Fibroblast of lung (primary cell): ENCODE measurements at regions not wholly inside any gene's neighbourhood (a gene's known extent, or its start where the extent isn't known, plus 50 kb on each side); places are given as distances from the start of the nearest gene placed in this dataset.

Source experiments
- DNase-seq, 2 donors: peaks; one replicate each; pipeline versions ENCODE4 v3.0.0 to v3.0.0-alpha.2; 2010; ENCODE audit warnings: low read depth in 2 of 2
- H2AFZ ChIP-seq: 2 replicates; pipeline ENCODE4 v1.5.1; 2012; ENCODE audit warnings: low read length, control low read depth, inconsistent platforms
- H3K27ac ChIP-seq: 2 replicates; pipeline ENCODE4 v1.5.1; 2011; ENCODE audit warnings: low read length, control low read depth; ENCODE audit not compliant: insufficient read depth
- H3K27me3 ChIP-seq: 2 replicates; pipeline ENCODE4 v1.5.1; 2011; ENCODE audit warnings: mild to moderate bottlenecking, low read length; ENCODE audit not compliant: control insufficient read depth, insufficient read depth
- H3K36me3 ChIP-seq: 2 replicates; pipeline ENCODE4 v1.5.1; 2011; ENCODE audit warnings: low read length; ENCODE audit not compliant: control insufficient read depth, insufficient read depth
- H3K4me1 ChIP-seq: 2 replicates; pipeline ENCODE4 v1.5.1; 2011; ENCODE audit warnings: low read length; ENCODE audit not compliant: control insufficient read depth, insufficient read depth; ENCODE audit errors: extremely low read depth
- H3K4me2 ChIP-seq: 2 replicates; pipeline ENCODE4 v1.5.1; 2011; ENCODE audit warnings: low read length, control low read depth; ENCODE audit not compliant: insufficient read depth; ENCODE audit errors: extremely low read depth
- H3K4me3 ChIP-seq, 4 experiments: fragments of 200-600 bp in 1 of 4; sonication (generic) in 1 of 4; replicated peaks in 1 of 4; 2 replicates each; pipeline ENCODE4 v1.5.1; 2011 to 2016; ENCODE audit warnings: low read length in 4 of 4, low read depth in 3 of 4, mild to moderate bottlenecking in 3 of 4, control low read depth in 2 of 4, inconsistent platforms in 1 of 4, mixed read lengths in 1 of 4; ENCODE audit not compliant: insufficient read depth in 1 of 4; ENCODE audit errors: control extremely low read depth in 1 of 4
- H3K79me2 ChIP-seq: 2 replicates; pipeline ENCODE4 v1.5.1; 2012; ENCODE audit warnings: mild to moderate bottlenecking, low read length, inconsistent platforms; ENCODE audit not compliant: control insufficient read depth, insufficient read depth
- H3K9ac ChIP-seq: 2 replicates; pipeline ENCODE4 v1.5.1; 2011; ENCODE audit warnings: mild to moderate bottlenecking, low read length, control low read depth; ENCODE audit not compliant: insufficient read depth
- H3K9me3 ChIP-seq: 2 replicates; pipeline ENCODE4 v1.5.1; 2012; ENCODE audit warnings: low read depth, low read length; ENCODE audit not compliant: control insufficient read depth, insufficient read depth
- H4K20me1 ChIP-seq: 2 replicates; pipeline ENCODE4 v1.5.1; 2011; ENCODE audit warnings: low read length; ENCODE audit not compliant: control insufficient read depth, insufficient read depth; ENCODE audit errors: extremely low read depth
- EZH2 ChIP-seq: IDR thresholded peaks from 2 replicates; pipeline ENCODE4 v1.5.1; 2012; ENCODE audit warnings: low read length, control low read depth, mild to moderate bottlenecking; ENCODE audit errors: missing control alignments
- TF ChIP-seq, protein P1 (sequence below), 2 donors: IDR thresholded peaks in 1 of 2; conservative IDR thresholded peaks in 1 of 2; 1 replicate in 1 of 2; 2 replicates in 1 of 2; pipeline ENCODE4 v1.5.1; 2011 to 2012; ENCODE audit warnings: low read length in 2 of 2, control low read depth in 1 of 2, inconsistent platforms in 1 of 2, low read depth in 1 of 2, mild to moderate bottlenecking in 1 of 2

DNA sequence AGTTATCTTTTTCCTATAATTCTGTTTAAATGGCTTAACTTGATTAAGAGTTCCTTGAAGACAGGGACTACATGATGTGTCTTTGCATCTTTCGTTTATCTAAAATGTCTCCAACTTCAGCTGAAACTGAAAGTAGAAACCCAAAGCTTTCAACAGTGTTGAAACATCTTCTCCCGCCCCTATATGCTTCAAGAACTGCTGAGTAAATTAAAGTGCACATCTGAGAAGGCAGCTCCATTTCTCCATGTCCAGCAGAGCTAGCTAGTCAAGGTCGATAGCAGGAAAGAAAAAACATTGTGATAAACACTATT is 185.7 kb upstream of the TBL1X start:
- peak overlapping the region; percentile 20 for H3K9ac ChIP-seq
- peak overlapping the region in 3 of 4 experiments; percentile 8 to 47 (median 45) for H3K4me3 ChIP-seq

DNA sequence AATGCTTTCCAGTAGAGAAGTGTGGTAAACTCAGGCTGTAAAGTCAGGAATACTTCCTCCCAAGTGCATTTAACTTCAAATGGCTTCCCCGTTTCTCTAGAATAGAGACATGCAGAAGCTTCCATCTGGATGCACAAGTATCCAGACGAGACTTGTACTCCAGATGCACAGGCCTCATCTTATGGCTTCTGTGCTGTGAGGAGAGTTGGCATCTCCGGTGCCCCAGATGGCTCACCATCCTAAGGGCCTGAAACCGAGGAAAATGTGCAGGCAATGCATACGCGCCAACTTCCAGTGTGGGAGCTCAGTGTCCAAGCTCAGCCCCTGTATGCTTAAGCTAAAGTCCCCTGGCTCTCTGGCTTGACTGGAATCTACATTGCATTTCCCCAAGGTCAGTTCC is 184.0 kb upstream of the TBL1X start:
- no peak overlapping the region for H3K9ac ChIP-seq
- H3K79me2 ChIP-seq: no peaks in the 10 kb centered on the region
- no peaks in the 10 kb centered on the region for H3K36me3 ChIP-seq
- no peak overlapping the region for H3K4me2 ChIP-seq
- H2AFZ ChIP-seq: no peak overlapping the region
- no peaks in the 10 kb centered on the region for H3K27me3 ChIP-seq
- H3K9me3 ChIP-seq: no peaks in the 10 kb centered on the region
- TF ChIP-seq EZH2: no peak
- TF ChIP-seq, protein P1, sequence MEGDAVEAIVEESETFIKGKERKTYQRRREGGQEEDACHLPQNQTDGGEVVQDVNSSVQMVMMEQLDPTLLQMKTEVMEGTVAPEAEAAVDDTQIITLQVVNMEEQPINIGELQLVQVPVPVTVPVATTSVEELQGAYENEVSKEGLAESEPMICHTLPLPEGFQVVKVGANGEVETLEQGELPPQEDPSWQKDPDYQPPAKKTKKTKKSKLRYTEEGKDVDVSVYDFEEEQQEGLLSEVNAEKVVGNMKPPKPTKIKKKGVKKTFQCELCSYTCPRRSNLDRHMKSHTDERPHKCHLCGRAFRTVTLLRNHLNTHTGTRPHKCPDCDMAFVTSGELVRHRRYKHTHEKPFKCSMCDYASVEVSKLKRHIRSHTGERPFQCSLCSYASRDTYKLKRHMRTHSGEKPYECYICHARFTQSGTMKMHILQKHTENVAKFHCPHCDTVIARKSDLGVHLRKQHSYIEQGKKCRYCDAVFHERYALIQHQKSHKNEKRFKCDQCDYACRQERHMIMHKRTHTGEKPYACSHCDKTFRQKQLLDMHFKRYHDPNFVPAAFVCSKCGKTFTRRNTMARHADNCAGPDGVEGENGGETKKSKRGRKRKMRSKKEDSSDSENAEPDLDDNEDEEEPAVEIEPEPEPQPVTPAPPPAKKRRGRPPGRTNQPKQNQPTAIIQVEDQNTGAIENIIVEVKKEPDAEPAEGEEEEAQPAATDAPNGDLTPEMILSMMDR (conservative IDR thresholded peaks at IDR 0.05 in 1 of 2, IDR thresholded peaks at IDR 0.05 in 1 of 2; ENCODE audit: low read depth in 1 of 2, low read length in 2 of 2): no peak
- no peaks in the 10 kb centered on the region for H4K20me1 ChIP-seq
- no peak overlapping the region for H3K27ac ChIP-seq
- no peak overlapping the region for H3K4me3 ChIP-seq
- H3K4me1 ChIP-seq: no peaks in the 10 kb centered on the region
- no peak for DNase-seq

More for the DNA sequence above, 185.7 kb upstream of the TBL1X start:
- H3K9me3 ChIP-seq: no peaks in the 10 kb centered on the region
- H3K4me1 ChIP-seq: no peaks in the 10 kb centered on the region
- H3K27me3 ChIP-seq: no peaks in the 10 kb centered on the region
- peak overlapping the region; percentile 62 for H3K4me2 ChIP-seq
- H3K36me3 ChIP-seq: no peaks in the 10 kb centered on the region
- H4K20me1 ChIP-seq: no peaks in the 10 kb centered on the region
- peak overlapping the region; percentile 60 for H2AFZ ChIP-seq
- no peaks in the 10 kb centered on the region for H3K79me2 ChIP-seq
- peak overlapping the region; percentile 61 for H3K27ac ChIP-seq
- no peak for TF ChIP-seq EZH2
- TF ChIP-seq, protein P1 (conservative IDR thresholded peaks at IDR 0.05 in 1 of 2, IDR thresholded peaks at IDR 0.05 in 1 of 2; ENCODE audit: low read depth in 1 of 2, low read length in 2 of 2): no peak
- DNase-seq: peak in 1 of 2 donors; percentile 69

DNA sequence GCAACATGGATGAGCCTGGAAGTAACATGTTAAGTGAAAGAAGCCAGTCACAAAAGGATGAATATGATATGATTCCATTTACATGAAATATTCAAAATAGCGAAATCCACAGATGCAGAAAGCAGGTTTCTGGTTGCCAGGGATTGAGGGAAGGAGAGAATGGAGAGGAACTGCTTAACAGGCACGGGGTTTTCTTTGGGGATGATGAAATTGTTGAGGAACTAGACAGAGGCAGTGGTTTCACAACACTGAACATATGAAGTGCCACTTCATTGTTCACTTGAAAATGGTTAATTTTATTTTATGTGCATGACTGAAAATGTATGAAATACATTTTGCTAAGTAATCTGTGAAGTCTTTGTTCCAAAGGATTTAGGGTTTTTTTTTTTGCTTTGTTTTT is 182.5 kb upstream of the TBL1X start:
- no peak for DNase-seq
- H3K36me3 ChIP-seq: no peaks in the 10 kb centered on the region

More for the DNA sequence above, 182.5 kb upstream of the TBL1X start:
- no peak overlapping the region for H3K9ac ChIP-seq
- H3K4me1 ChIP-seq: no peaks in the 10 kb centered on the region
- H3K79me2 ChIP-seq: no peaks in the 10 kb centered on the region
- no peak overlapping the region for H3K27ac ChIP-seq
- no peaks in the 10 kb centered on the region for H4K20me1 ChIP-seq
- TF ChIP-seq, protein P1 (conservative IDR thresholded peaks at IDR 0.05 in 1 of 2, IDR thresholded peaks at IDR 0.05 in 1 of 2; ENCODE audit: low read depth in 1 of 2, low read length in 2 of 2): no peak
- TF ChIP-seq EZH2: no peak
- no peaks in the 10 kb centered on the region for H3K27me3 ChIP-seq
- no peak overlapping the region for H2AFZ ChIP-seq
- H3K4me2 ChIP-seq: no peak overlapping the region
- H3K9me3 ChIP-seq: no peaks in the 10 kb centered on the region
- no peak overlapping the region for H3K4me3 ChIP-seq
